ENCODE measurements at regions not wholly inside any gene's neighbourhood (a gene's known extent, or its start where the extent isn't known, plus 50 kb on each side); places are given as distances from the start of the nearest gene placed in this dataset.

- no peaks in the 10 kb centered on the region for H3K27me3 ChIP-seq (ENCODE audit: control insufficient read depth, low read length)
- H3K4me3 ChIP-seq (ENCODE audit: low read length) = no peak overlapping the region
- H3K79me2 ChIP-seq (ENCODE audit: control insufficient read depth, low read length) = no peaks in the 10 kb centered on the region
- H3K27ac ChIP-seq (ENCODE audit: low read depth, low read length) = no peak overlapping the region
- H3K4me1 ChIP-seq (ENCODE audit: control insufficient read depth, low read length) = no peaks in the 10 kb centered on the region
- no peaks in the 10 kb centered on the region for H3K9me2 ChIP-seq (replicated peaks; ENCODE audit: control insufficient read depth, low read length)
- H3K36me3 ChIP-seq (ENCODE audit: control insufficient read depth, low read length) = no peaks in the 10 kb centered on the region
- no peaks in the 10 kb centered on the region for H4K20me1 ChIP-seq (ENCODE audit: control insufficient read depth, insufficient read depth, low read depth, low read length)
- no peak for TF ChIP-seq EZH2phosphoT487 (IDR thresholded peaks at IDR 0.05; ENCODE audit: borderline replicate concordance, low read length)
- no peak for TF ChIP-seq CTCF (IDR thresholded peaks at IDR 0.05; ENCODE audit: low read depth, low read length, poor library complexity, severe bottlenecking)
- H3K9me3 ChIP-seq (ENCODE audit: control insufficient read depth, insufficient read depth, low read length) = no peaks in the 10 kb centered on the region
- H3F3A ChIP-seq (ENCODE audit: control insufficient read depth, insufficient read depth) = no peaks in the 10 kb centered on the region
- H3K4me2 ChIP-seq (ENCODE audit: low read length) = no peak overlapping the region
Observed at GRCh38 chr3:178159691-178160220, 376.5 kb upstream of the KCNMB2 start.

- Histone ChIP-seq H3K27me3 (ENCODE audit: control insufficient read depth, low read length) (no peaks in the 10 kb centered on the region), H3F3A (ENCODE audit: control insufficient read depth, insufficient read depth) (no peaks in the 10 kb centered on the region), H3K27ac (ENCODE audit: low read depth, low read length) (no peak overlapping the region), H3K4me2 (ENCODE audit: low read length) (no peak overlapping the region), H3K9me2 (replicated peaks; ENCODE audit: control insufficient read depth, low read length) (no peaks in the 10 kb centered on the region), H3K36me3 (ENCODE audit: control insufficient read depth, low read length) (no peaks in the 10 kb centered on the region), H3K4me3 (ENCODE audit: low read length) (no peak overlapping the region), H3K9me3 (ENCODE audit: control insufficient read depth, insufficient read depth, low read length) (no peaks in the 10 kb centered on the region), H3K4me1 (ENCODE audit: control insufficient read depth, low read length) (no peaks in the 10 kb centered on the region), H3K79me2 (ENCODE audit: control insufficient read depth, low read length) (no peaks in the 10 kb centered on the region), H4K20me1 (ENCODE audit: control insufficient read depth, insufficient read depth, low read depth, low read length) (no peaks in the 10 kb centered on the region)
- TF ChIP-seq EZH2phosphoT487 (IDR thresholded peaks at IDR 0.05; ENCODE audit: borderline replicate concordance, low read length) (no peak), CTCF (IDR thresholded peaks at IDR 0.05; ENCODE audit: low read depth, low read length, poor library complexity, severe bottlenecking) (no peak)
Observed at GRCh38 chr3:178169421-178169820, 366.8 kb upstream of the KCNMB2 start.

- TF ChIP-seq CTCF (IDR thresholded peaks at IDR 0.05; ENCODE audit: low read depth, low read length, poor library complexity, severe bottlenecking) = no peak
- no peak for TF ChIP-seq EZH2phosphoT487 (IDR thresholded peaks at IDR 0.05; ENCODE audit: borderline replicate concordance, low read length)
- H4K20me1 ChIP-seq (ENCODE audit: control insufficient read depth, insufficient read depth, low read depth, low read length) = no peaks in the 10 kb centered on the region
- no peak overlapping the region for H3K4me2 ChIP-seq (ENCODE audit: low read length)
- no peaks in the 10 kb centered on the region for H3F3A ChIP-seq (ENCODE audit: control insufficient read depth, insufficient read depth)
- no peaks in the 10 kb centered on the region for H3K9me2 ChIP-seq (replicated peaks; ENCODE audit: control insufficient read depth, low read length)
- no peaks in the 10 kb centered on the region for H3K79me2 ChIP-seq (ENCODE audit: control insufficient read depth, low read length)
- no peaks in the 10 kb centered on the region for H3K27me3 ChIP-seq (ENCODE audit: control insufficient read depth, low read length)
- no peak overlapping the region for H3K27ac ChIP-seq (ENCODE audit: low read depth, low read length)
- H3K36me3 ChIP-seq (ENCODE audit: control insufficient read depth, low read length) = no peaks in the 10 kb centered on the region
- H3K9me3 ChIP-seq (ENCODE audit: control insufficient read depth, insufficient read depth, low read length) = no peaks in the 10 kb centered on the region
- H3K4me3 ChIP-seq (ENCODE audit: low read length) = no peak overlapping the region
- no peaks in the 10 kb centered on the region for H3K4me1 ChIP-seq (ENCODE audit: control insufficient read depth, low read length)
Observed at GRCh38 chr3:178170698-178171535, 365.3 kb upstream of the KCNMB2 start.
